Spleen (tissue), 7 donors: ENCODE measurements at regions not wholly inside any gene's neighbourhood (a gene's known extent, or its start where the extent isn't known, plus 50 kb on each side); places are given as distances from the start of the nearest gene placed in this dataset.

Experiments used
- CTCF ChIP-seq, 11 experiments: fragments of 200-600 bp in 7 of 11; fragments of 450-650 bp in 4 of 11; sonication (generic) in 4 of 11; IDR thresholded peaks in 8 of 11; conservative IDR thresholded peaks in 3 of 11; 1 replicate in 7 of 11; 2 replicates in 4 of 11; pipeline versions ENCODE4 v1.4.0 to v1.8.0; 2016 to 2021; ENCODE audit warnings: antibody characterized with exemption in 11 of 11, inconsistent platforms in 4 of 11, mild to moderate bottlenecking in 1 of 11
- POLR2A ChIP-seq, 3 donors: fragments of 450-650 bp; IDR thresholded peaks; one replicate each; pipeline ENCODE4 v1.5.1; 2017; ENCODE audit warnings: antibody characterized with exemption in 3 of 3, mild to moderate bottlenecking in 1 of 3
- donor health status: DM: no; HTN: no; CAD: no; lungs with moderate emphysema.
- donor health status: DM: no; HTN: no; CAD: no.
- donor health status: DM: no; HTN: no; CAD: no.

- no peak for TF ChIP-seq POLR2A (IDR thresholded peaks at IDR 0.05)
- TF ChIP-seq CTCF (IDR thresholded peaks at IDR 0.05 in 8 of 11, conservative IDR thresholded peaks at IDR 0.05 in 3 of 11) = no peak
Observed at GRCh38 chr4:34566091-34566490, 1678.2 kb downstream of the ARAP2 start.
